NCI-H1092 treated with DMSO at 0.1 percent for 48 hours (cell line): ENCODE measurements at regions not wholly inside any gene's neighbourhood (a gene's known extent, or its start where the extent isn't known, plus 50 kb on each side); places are given as distances from the start of the nearest gene placed in this dataset.
"Not testable (repeated sequence)": the region's sequence is repeated elsewhere in the genome, so short reads cannot be mapped to it uniquely, and the experiment has no call there.

ENCODE experiments used
- DNase-seq: peaks from one replicate; lab custom pipeline; 2025; lab: John Stamatoyannopoulos, UW

GRCh38 chr18:61676773-61677434, 215.9 kb downstream of the RNF152 start:
- no peak for DNase-seq

- DNase-seq: no peak
Observed at GRCh38 chr18:61669320-61669719, 223.5 kb downstream of the RNF152 start.

- no peak for DNase-seq
Observed at GRCh38 chr18:61666876-61667590, 225.8 kb downstream of the RNF152 start.

GRCh38 chr18:61664419-61665084, 228.3 kb downstream of the RNF152 start:
- DNase-seq: no peak

GRCh38 chr18:61662726-61663125, 230.1 kb downstream of the RNF152 start:
- DNase-seq: no peak

GRCh38 chr18:61658431-61658830, 234.4 kb downstream of the RNF152 start:
- no peak for DNase-seq

GRCh38 chr18:61657066-61657732, 235.6 kb downstream of the RNF152 start:
- no peak for DNase-seq

GRCh38 chr18:61655630-61656029, 237.2 kb downstream of the RNF152 start:
- no peak for DNase-seq

GRCh38 chr18:61653823-61654551, 238.8 kb downstream of the RNF152 start:
- no peak for DNase-seq

- no peak for DNase-seq
Observed at GRCh38 chr18:61651880-61652268, 240.9 kb downstream of the RNF152 start.

GRCh38 chr18:61651145-61651879, 241.5 kb downstream of the RNF152 start:
- no peak for DNase-seq

- DNase-seq: no peak
Observed at GRCh38 chr18:61643884-61644647, 248.7 kb downstream of the RNF152 start.

GRCh38 chr18:61639886-61640285, 252.9 kb downstream of the RNF152 start:
- no peak for DNase-seq

- no peak for DNase-seq
Observed at GRCh38 chr18:61637905-61638595, 254.8 kb downstream of the RNF152 start.

- peak; percentile 78 for DNase-seq
Observed at GRCh38 chr18:61637319-61637718, 255.5 kb downstream of the RNF152 start.

- DNase-seq: peak; percentile 78
Observed at GRCh38 chr18:61635901-61636528, 256.8 kb downstream of the RNF152 start.

- DNase-seq: no peak
Observed at GRCh38 chr18:61628085-61628484, 264.7 kb downstream of the RNF152 start.

- not testable (repeated sequence) for DNase-seq
Observed at GRCh38 chr18:61624631-61625030, 268.2 kb downstream of the RNF152 start.

GRCh38 chr18:61619783-61620182, 273.0 kb downstream of the RNF152 start:
- no peak for DNase-seq
